ENCODE measurements at regions not wholly inside any gene's neighbourhood (a gene's known extent, or its start where the extent isn't known, plus 50 kb on each side); places are given as distances from the start of the nearest gene placed in this dataset.

DNA sequence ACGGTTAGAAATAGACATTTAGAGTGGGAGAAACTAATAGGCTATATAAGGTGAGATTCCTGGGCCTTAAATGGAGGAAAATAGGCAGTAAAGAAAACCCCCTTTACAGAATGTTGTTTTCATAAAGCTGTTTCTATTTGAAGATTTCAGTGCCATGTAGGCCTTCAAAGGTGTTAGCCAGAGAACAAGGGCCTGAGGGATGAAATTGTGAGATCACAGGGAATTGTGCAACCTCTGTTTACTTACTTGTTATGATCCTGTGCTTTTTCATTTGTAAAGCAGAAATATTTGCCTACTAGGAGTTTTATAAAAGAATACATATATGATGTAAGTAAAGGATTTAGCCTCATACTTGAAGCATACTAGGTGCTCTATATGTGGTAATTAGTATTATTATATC lies 272.9 kb upstream of the ARX start:
- TF ChIP-seq, protein P1, sequence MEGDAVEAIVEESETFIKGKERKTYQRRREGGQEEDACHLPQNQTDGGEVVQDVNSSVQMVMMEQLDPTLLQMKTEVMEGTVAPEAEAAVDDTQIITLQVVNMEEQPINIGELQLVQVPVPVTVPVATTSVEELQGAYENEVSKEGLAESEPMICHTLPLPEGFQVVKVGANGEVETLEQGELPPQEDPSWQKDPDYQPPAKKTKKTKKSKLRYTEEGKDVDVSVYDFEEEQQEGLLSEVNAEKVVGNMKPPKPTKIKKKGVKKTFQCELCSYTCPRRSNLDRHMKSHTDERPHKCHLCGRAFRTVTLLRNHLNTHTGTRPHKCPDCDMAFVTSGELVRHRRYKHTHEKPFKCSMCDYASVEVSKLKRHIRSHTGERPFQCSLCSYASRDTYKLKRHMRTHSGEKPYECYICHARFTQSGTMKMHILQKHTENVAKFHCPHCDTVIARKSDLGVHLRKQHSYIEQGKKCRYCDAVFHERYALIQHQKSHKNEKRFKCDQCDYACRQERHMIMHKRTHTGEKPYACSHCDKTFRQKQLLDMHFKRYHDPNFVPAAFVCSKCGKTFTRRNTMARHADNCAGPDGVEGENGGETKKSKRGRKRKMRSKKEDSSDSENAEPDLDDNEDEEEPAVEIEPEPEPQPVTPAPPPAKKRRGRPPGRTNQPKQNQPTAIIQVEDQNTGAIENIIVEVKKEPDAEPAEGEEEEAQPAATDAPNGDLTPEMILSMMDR (IDR thresholded peaks at IDR 0.05): no peak
- no peak for TF ChIP-seq POLR2A (IDR thresholded peaks at IDR 0.05)
